ENCODE measurements at regions not wholly inside any gene's neighbourhood (a gene's known extent, or its start where the extent isn't known, plus 50 kb on each side); places are given as distances from the start of the nearest gene placed in this dataset.

- Mint-ChIP-seq H3K4me3 (no peak overlapping the region), H3K4me1 (no peaks in the 10 kb centered on the region), H3K27me3 (ENCODE audit: low read depth in 3 of 3) (no peaks in the 10 kb centered on the region), H3K27ac (no peak overlapping the region), H3K9me3 (peaks cover 0 to 5% (median 0%) of the 10 kb centered on the region in 7 donors), H3K36me3 (no peaks in the 10 kb centered on the region)
- intact Hi-C loops (cut with micrococcal nuclease): no loop called here
- no peak for DNase-seq
- 70% methylated on average over 2 of the region's 9 CpGs for WGBS (ENCODE audit: insufficient coverage)
- TF ChIP-seq, protein P1, sequence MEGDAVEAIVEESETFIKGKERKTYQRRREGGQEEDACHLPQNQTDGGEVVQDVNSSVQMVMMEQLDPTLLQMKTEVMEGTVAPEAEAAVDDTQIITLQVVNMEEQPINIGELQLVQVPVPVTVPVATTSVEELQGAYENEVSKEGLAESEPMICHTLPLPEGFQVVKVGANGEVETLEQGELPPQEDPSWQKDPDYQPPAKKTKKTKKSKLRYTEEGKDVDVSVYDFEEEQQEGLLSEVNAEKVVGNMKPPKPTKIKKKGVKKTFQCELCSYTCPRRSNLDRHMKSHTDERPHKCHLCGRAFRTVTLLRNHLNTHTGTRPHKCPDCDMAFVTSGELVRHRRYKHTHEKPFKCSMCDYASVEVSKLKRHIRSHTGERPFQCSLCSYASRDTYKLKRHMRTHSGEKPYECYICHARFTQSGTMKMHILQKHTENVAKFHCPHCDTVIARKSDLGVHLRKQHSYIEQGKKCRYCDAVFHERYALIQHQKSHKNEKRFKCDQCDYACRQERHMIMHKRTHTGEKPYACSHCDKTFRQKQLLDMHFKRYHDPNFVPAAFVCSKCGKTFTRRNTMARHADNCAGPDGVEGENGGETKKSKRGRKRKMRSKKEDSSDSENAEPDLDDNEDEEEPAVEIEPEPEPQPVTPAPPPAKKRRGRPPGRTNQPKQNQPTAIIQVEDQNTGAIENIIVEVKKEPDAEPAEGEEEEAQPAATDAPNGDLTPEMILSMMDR (IDR thresholded peaks at IDR 0.05): no peak
- Histone ChIP-seq H3K9me3 (replicated peaks in 1 of 2; ENCODE audit: control insufficient read depth in 1 of 2, insufficient read depth in 1 of 2, low read length in 2 of 2) (no peaks in the 10 kb centered on the region), H3K9ac (ENCODE audit: insufficient read depth, low read length, poor library complexity, severe bottlenecking) (no peak overlapping the region), H4K20me1 (ENCODE audit: insufficient read depth, low read length) (no peaks in the 10 kb centered on the region), H3K27ac (ENCODE audit: low read depth in 1 of 2, low read length in 2 of 2) (no peak overlapping the region), H3K79me2 (ENCODE audit: insufficient read depth, low read length) (no peaks in the 10 kb centered on the region), H3K4me3 (replicated peaks in 1 of 3; ENCODE audit: low read depth in 2 of 3, low read length in 3 of 3) (no peak overlapping the region), H3K4me2 (replicated peaks; ENCODE audit: extremely low read depth, low read length, poor library complexity, severe bottlenecking) (no peak overlapping the region), H3K27me3 (ENCODE audit: control insufficient read depth in 2 of 2, insufficient read depth in 2 of 2, low read length in 2 of 2) (no peaks in the 10 kb centered on the region), H3K36me3 (replicated peaks in 1 of 2; ENCODE audit: control insufficient read depth in 1 of 2, insufficient read depth in 2 of 2, low read length in 2 of 2) (no peaks in the 10 kb centered on the region), H2AFZ (ENCODE audit: insufficient read depth, low read depth, low read length, poor library complexity, severe bottlenecking) (no peak overlapping the region), H3K4me1 (ENCODE audit: control insufficient read depth in 1 of 2, insufficient read depth in 2 of 2, low read length in 2 of 2) (no peaks in the 10 kb centered on the region)
Measured at GRCh38 chr4:36841583-36842326, 402.8 kb upstream of the NWD2 start.

DNA sequence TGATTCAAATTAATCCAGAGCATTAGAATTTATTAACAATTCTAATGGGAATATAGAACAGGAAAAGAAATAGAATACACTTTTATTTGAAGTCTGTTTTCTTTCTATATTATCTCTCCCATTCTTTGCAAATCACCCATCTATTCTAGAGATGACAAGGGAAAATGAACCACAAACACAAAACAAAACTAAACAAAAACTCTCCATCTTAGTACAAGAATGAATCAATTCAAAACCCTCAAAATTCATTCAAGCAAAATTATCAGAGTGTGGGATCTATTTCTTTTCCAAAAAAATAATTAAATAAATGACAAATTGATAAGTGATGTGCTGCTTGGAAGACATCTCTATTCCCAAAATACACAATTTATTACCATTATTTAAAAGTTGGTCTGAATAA lies 400.1 kb upstream of the NWD2 start:
- Mint-ChIP-seq H3K27ac (no peak overlapping the region), H3K27me3 (ENCODE audit: low read depth in 3 of 3) (no peaks in the 10 kb centered on the region), H3K4me3 (no peak overlapping the region), H3K9me3 (peaks cover 0 to 5% (median 2%) of the 10 kb centered on the region in 7 donors), H3K4me1 (no peaks in the 10 kb centered on the region), H3K36me3 (no peaks in the 10 kb centered on the region)
- intact Hi-C loops (cut with micrococcal nuclease): no loop called here
- no peak overlapping the region for H3K27ac ChIP-seq (ENCODE audit: low read depth in 1 of 2, low read length in 2 of 2)
- TF ChIP-seq, protein P1 (IDR thresholded peaks at IDR 0.05): no peak
- no peak for DNase-seq
- no peak overlapping the region for H3K4me3 ChIP-seq (replicated peaks in 1 of 3; ENCODE audit: low read depth in 2 of 3, low read length in 3 of 3)
- no peaks in the 10 kb centered on the region for H3K27me3 ChIP-seq (ENCODE audit: control insufficient read depth in 2 of 2, insufficient read depth in 2 of 2, low read length in 2 of 2)
- no peak overlapping the region for H3K9ac ChIP-seq (ENCODE audit: insufficient read depth, low read length, poor library complexity, severe bottlenecking)
- no peaks in the 10 kb centered on the region for H3K79me2 ChIP-seq (ENCODE audit: insufficient read depth, low read length)
- no peaks in the 10 kb centered on the region for H3K36me3 ChIP-seq (replicated peaks in 1 of 2; ENCODE audit: control insufficient read depth in 1 of 2, insufficient read depth in 2 of 2, low read length in 2 of 2)
- H3K4me2 ChIP-seq (replicated peaks; ENCODE audit: extremely low read depth, low read length, poor library complexity, severe bottlenecking): no peak overlapping the region
- H3K9me3 ChIP-seq (replicated peaks in 1 of 2; ENCODE audit: control insufficient read depth in 1 of 2, insufficient read depth in 1 of 2, low read length in 2 of 2): no peaks in the 10 kb centered on the region
- H4K20me1 ChIP-seq (ENCODE audit: insufficient read depth, low read length): no peaks in the 10 kb centered on the region
- H2AFZ ChIP-seq (ENCODE audit: insufficient read depth, low read depth, low read length, poor library complexity, severe bottlenecking): no peak overlapping the region
- no peaks in the 10 kb centered on the region for H3K4me1 ChIP-seq (ENCODE audit: control insufficient read depth in 1 of 2, insufficient read depth in 2 of 2, low read length in 2 of 2)
